Mesendoderm (in vitro differentiated cells): ENCODE measurements at regions not wholly inside any gene's neighbourhood (a gene's known extent, or its start where the extent isn't known, plus 50 kb on each side); places are given as distances from the start of the nearest gene placed in this dataset.
"Not testable (repeated sequence)": the region's sequence is repeated elsewhere in the genome, so short reads cannot be mapped to it uniquely, and the experiment has no call there.

Experiments used
- DNase-seq: peaks from one replicate; pipeline ENCODE4 v3.0.0; 2013
- H2AK5ac ChIP-seq: 2 replicates; pipeline ENCODE4 v1.6.1; 2013; ENCODE audit warnings: low read length, inconsistent platforms
- H2BK120ac ChIP-seq: 2 replicates; pipeline ENCODE4 v1.6.1; 2013; ENCODE audit warnings: low read depth, mild to moderate bottlenecking, low read length, moderate library complexity, mixed read lengths
- H2BK15ac ChIP-seq: replicated peaks from 2 replicates; pipeline ENCODE4 v1.6.1; 2013; ENCODE audit warnings: low read depth, mild to moderate bottlenecking, moderate library complexity
- H2BK5ac ChIP-seq: 2 replicates; pipeline ENCODE4 v1.6.1; 2013; ENCODE audit warnings: low read length, inconsistent platforms
- H3K18ac ChIP-seq: 2 replicates; pipeline ENCODE4 v1.6.1; 2013; ENCODE audit warnings: mild to moderate bottlenecking, low read length, mixed read lengths
- H3K23ac ChIP-seq: one replicate; pipeline ENCODE4 v1.6.1; 2013; ENCODE audit warnings: low read length
- H3K27ac ChIP-seq: 2 replicates; pipeline ENCODE4 v1.5.1; 2013; ENCODE audit warnings: low read depth, mild to moderate bottlenecking, inconsistent platforms, low read length, moderate library complexity
- H3K27me3 ChIP-seq: 2 replicates; pipeline ENCODE4 v1.6.1; 2013; ENCODE audit warnings: low read length, control low read depth, mild to moderate bottlenecking, inconsistent platforms; ENCODE audit not compliant: insufficient read depth, poor library complexity
- H3K36me3 ChIP-seq: 2 replicates; pipeline ENCODE4 v1.6.1; 2013; ENCODE audit warnings: low read length, inconsistent platforms; ENCODE audit not compliant: control insufficient read depth, insufficient read depth
- H3K4ac ChIP-seq: one replicate; pipeline ENCODE4 v1.6.1; 2013; ENCODE audit warnings: low read depth, mild to moderate bottlenecking, low read length, moderate library complexity
- H3K4me1 ChIP-seq: 2 replicates; pipeline ENCODE4 v1.6.1; 2013; ENCODE audit warnings: low read depth, low read length, inconsistent platforms; ENCODE audit not compliant: control insufficient read depth
- H3K4me2 ChIP-seq: 2 replicates; pipeline ENCODE4 v1.6.1; 2013; ENCODE audit warnings: low read length
- H3K4me3 ChIP-seq: 2 replicates; pipeline ENCODE4 v1.5.1; 2013; ENCODE audit warnings: mild to moderate bottlenecking, low read length
- H3K56ac ChIP-seq: one replicate; pipeline ENCODE4 v1.6.1; 2013; ENCODE audit warnings: low read length
- H3K79me1 ChIP-seq: 2 replicates; pipeline ENCODE4 v1.6.1; 2013; ENCODE audit warnings: low read length, inconsistent platforms
- H3K79me2 ChIP-seq: 2 replicates; pipeline ENCODE4 v1.6.1; 2013; ENCODE audit warnings: mild to moderate bottlenecking, low read length; ENCODE audit not compliant: control insufficient read depth, insufficient read depth
- H3K9ac ChIP-seq: 2 replicates; pipeline ENCODE4 v1.6.1; 2013; ENCODE audit warnings: low read length, inconsistent platforms
- H4K5ac ChIP-seq: one replicate; pipeline ENCODE4 v1.6.1; 2013; ENCODE audit warnings: low read length
- H4K8ac ChIP-seq: one replicate; pipeline ENCODE4 v1.6.1; 2013; ENCODE audit warnings: low read depth, mild to moderate bottlenecking, control low read depth, low read length, moderate library complexity
- WGBS: extraction: QIAGEN DNeasy Blood & Tissue Kit; methylation state at CpG from one replicate; pipeline ENCODE4 v1.1.7; 2013; ENCODE audit warnings: low lambda C conversion rate, missing lambda C conversion rate; ENCODE audit not compliant: insufficient coverage; ENCODE audit errors: extremely low coverage; 5-methylcytosine and 5-hydroxymethylcytosine counted together

GRCh38 chr1:170448661-170449158, 83.3 kb upstream of the GORAB start:
- no peaks in the 10 kb centered on the region for H3K4me1 ChIP-seq
- H3K79me2 ChIP-seq = no peaks in the 10 kb centered on the region
- H3K23ac ChIP-seq = no peak overlapping the region
- no peaks in the 10 kb centered on the region for H3K79me1 ChIP-seq
- no peak overlapping the region for H2BK5ac ChIP-seq
- H3K18ac ChIP-seq = no peak overlapping the region
- no peak overlapping the region for H3K27ac ChIP-seq
- H2AK5ac ChIP-seq = no peak overlapping the region
- no peak overlapping the region for H3K4ac ChIP-seq
- DNase-seq = no peak
- H3K4me3 ChIP-seq = no peak overlapping the region
- H4K5ac ChIP-seq = no peak overlapping the region
- no peaks in the 10 kb centered on the region for H3K36me3 ChIP-seq
- no peak overlapping the region for H3K56ac ChIP-seq
- H2BK120ac ChIP-seq = no peak overlapping the region
- H4K8ac ChIP-seq = no peak overlapping the region
- H3K9ac ChIP-seq = no peak overlapping the region
- no peak overlapping the region for H3K4me2 ChIP-seq
- H2BK15ac ChIP-seq = no peak overlapping the region
- H3K27me3 ChIP-seq = no peaks in the 10 kb centered on the region

GRCh38 chr1:170457325-170458050, 74.5 kb upstream of the GORAB start:
- H4K8ac ChIP-seq, H2BK15ac ChIP-seq, H3K18ac ChIP-seq, H3K79me1 ChIP-seq, H2BK120ac ChIP-seq, H3K56ac ChIP-seq, H3K36me3 ChIP-seq, H3K4ac ChIP-seq, H3K79me2 ChIP-seq, H3K4me1 ChIP-seq, H3K27me3 ChIP-seq, H2BK5ac ChIP-seq, H2AK5ac ChIP-seq, H3K9ac ChIP-seq, H4K5ac ChIP-seq, H3K4me2 ChIP-seq, H3K23ac ChIP-seq, H3K27ac ChIP-seq, H3K4me3 ChIP-seq: not testable (repeated sequence)
- WGBS = no CpG with 5 or more reads among the region's 5 CpGs
- DNase-seq = peak; percentile 57

GRCh38 chr1:170460001-170460400, 72.0 kb upstream of the GORAB start:
- no peak overlapping the region for H2BK15ac ChIP-seq
- no peak overlapping the region for H4K8ac ChIP-seq
- H3K18ac ChIP-seq = no peak overlapping the region
- no peak overlapping the region for H3K4me3 ChIP-seq
- no peak overlapping the region for H3K23ac ChIP-seq
- no peak for DNase-seq
- H3K56ac ChIP-seq = no peak overlapping the region
- H3K9ac ChIP-seq = no peak overlapping the region
- no peak overlapping the region for H3K4ac ChIP-seq
- H3K27me3 ChIP-seq = no peaks in the 10 kb centered on the region
- H3K36me3 ChIP-seq = no peaks in the 10 kb centered on the region
- no CpG with 5 or more reads among the region's 2 CpGs for WGBS
- no peak overlapping the region for H4K5ac ChIP-seq
- no peaks in the 10 kb centered on the region for H3K4me1 ChIP-seq
- H2BK120ac ChIP-seq = no peak overlapping the region
- H2AK5ac ChIP-seq = no peak overlapping the region
- H2BK5ac ChIP-seq = no peak overlapping the region
- no peak overlapping the region for H3K27ac ChIP-seq
- H3K79me1 ChIP-seq = no peaks in the 10 kb centered on the region
- no peaks in the 10 kb centered on the region for H3K79me2 ChIP-seq
- no peak overlapping the region for H3K4me2 ChIP-seq

DNA sequence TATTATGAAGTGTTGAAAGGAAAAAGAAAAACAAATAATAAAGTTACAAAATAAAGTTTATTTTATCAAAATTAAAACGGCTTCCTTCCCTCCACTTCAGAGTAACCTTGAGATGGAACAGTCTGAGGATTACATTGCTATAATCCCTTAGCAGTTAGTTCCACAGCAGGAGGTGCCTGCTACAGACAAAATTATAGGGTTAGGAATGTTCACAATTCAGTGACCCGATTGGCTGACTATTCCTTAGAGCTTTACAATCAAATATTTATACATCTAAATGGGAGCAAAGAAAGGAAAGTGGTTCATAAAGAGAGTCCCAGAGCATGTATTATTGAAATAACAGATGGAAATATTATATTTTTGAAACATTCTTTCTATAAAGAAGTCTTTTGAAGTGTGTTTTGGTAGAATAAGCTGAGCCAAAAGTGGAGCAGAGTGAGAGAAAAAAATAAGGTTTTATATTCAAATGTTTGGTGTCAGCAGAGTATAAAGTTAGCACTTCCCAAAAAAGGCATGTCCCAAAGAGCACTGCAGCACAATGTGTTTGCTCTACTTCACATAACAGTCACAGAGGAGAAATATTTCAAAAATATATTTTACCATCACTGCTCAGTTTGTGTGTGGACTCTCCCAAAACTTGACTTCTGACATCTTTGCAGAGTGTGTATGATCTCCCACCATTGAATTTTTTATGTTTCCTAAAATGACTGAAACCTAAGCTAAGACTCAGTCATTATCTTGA, 71.4 kb upstream of the GORAB start:
- no peaks in the 10 kb centered on the region for H3K79me2 ChIP-seq
- peak; percentile 19 for DNase-seq
- H2BK120ac ChIP-seq = no peak overlapping the region
- no peak overlapping the region for H2BK5ac ChIP-seq
- no peaks in the 10 kb centered on the region for H3K79me1 ChIP-seq
- H3K4me2 ChIP-seq = no peak overlapping the region
- WGBS = no CpG with 5 or more reads among the region's 2 CpGs
- H3K4ac ChIP-seq = no peak overlapping the region
- H4K5ac ChIP-seq = no peak overlapping the region
- no peak overlapping the region for H3K27ac ChIP-seq
- no peak overlapping the region for H3K4me3 ChIP-seq
- H3K56ac ChIP-seq = no peak overlapping the region
- no peaks in the 10 kb centered on the region for H3K4me1 ChIP-seq
- no peak overlapping the region for H4K8ac ChIP-seq
- no peak overlapping the region for H3K18ac ChIP-seq
- no peaks in the 10 kb centered on the region for H3K27me3 ChIP-seq
- H3K36me3 ChIP-seq = no peaks in the 10 kb centered on the region
- H3K23ac ChIP-seq = no peak overlapping the region
- no peak overlapping the region for H2BK15ac ChIP-seq
- H3K9ac ChIP-seq = no peak overlapping the region
- H2AK5ac ChIP-seq = no peak overlapping the region

- Histone ChIP-seq H3K79me1 (no peaks in the 10 kb centered on the region), H3K23ac (no peak overlapping the region), H3K27me3 (no peaks in the 10 kb centered on the region), H3K79me2 (no peaks in the 10 kb centered on the region), H3K4me3 (no peak overlapping the region), H3K27ac (no peak overlapping the region), H2AK5ac (no peak overlapping the region), H3K56ac (no peak overlapping the region), H3K4ac (no peak overlapping the region), H3K9ac (no peak overlapping the region), H3K18ac (no peak overlapping the region), H3K36me3 (no peaks in the 10 kb centered on the region), H2BK120ac (no peak overlapping the region), H4K5ac (no peak overlapping the region), H4K8ac (no peak overlapping the region), H2BK15ac (no peak overlapping the region), H2BK5ac (no peak overlapping the region), H3K4me1 (no peaks in the 10 kb centered on the region), H3K4me2 (no peak overlapping the region)
- DNase-seq = peak; percentile 29
- no CpG with 5 or more reads among the region's 1 CpG for WGBS
These were observed 70.6 kb upstream of the GORAB start for GRCh38 chr1:170461291-170461747.
